GM12878 (cell line): ENCODE measurements at regions not wholly inside any gene's neighbourhood (a gene's known extent, or its start where the extent isn't known, plus 50 kb on each side); places are given as distances from the start of the nearest gene placed in this dataset.

Experiments used
- ATAC-seq: fragments of 200-7000 bp; cut with Tn5 transposase; 3 replicates; pipeline ENCODE4 v1.9.1; 2020; ENCODE audit warnings: mild to moderate bottlenecking, moderate library complexity
- BruUV-seq: library from RNA; stranded (reverse); fragments of 400-500 nt; replicated peaks from 2 replicates; lab custom pipeline; 2021; lab: Mats Ljungman, UMichigan
- CTCF ChIA-PET: fragments of 300-600 bp; sonication (Branson Sonifier 250); formaldehyde crosslinking; extraction: SDS; loops from one replicate; lab custom pipeline; 2021; ENCODE audit warnings: inconsistent platforms; lab: Yijun Ruan, JAX
- POLR2A ChIA-PET: fragments of 350-600 bp; formaldehyde crosslinking; extraction: SDS; loops from one replicate; lab custom pipeline; 2021; ENCODE audit warnings: inconsistent platforms; lab: Charles Lee
- RAD21 ChIA-PET: fragments of 300-600 bp; sonication (Branson Sonifier 250); formaldehyde crosslinking; loops from one replicate; lab custom pipeline; 2023; ENCODE audit warnings: antibody characterized with exemption; ENCODE audit not compliant: unreplicated experiment; lab: Charles Lee
- SMC1A ChIA-PET: fragments of 300-600 bp; sonication (Branson Sonifier 250); formaldehyde crosslinking; loops from one replicate; lab custom pipeline; 2023; ENCODE audit not compliant: unreplicated experiment, uncharacterized antibody; lab: Charles Lee
- DNase-seq: peaks from one replicate; pipeline ENCODE4 v3.0.0-alpha.2; 2011; ENCODE audit warnings: low read depth, low spot score
- FAIRE-seq: peaks from 3 replicates; lab custom pipeline; 2011; peaks lifted over from hg19 to GRCh38; lab: Jason Lieb, UNC
- H2AFZ ChIP-seq: 2 replicates; pipeline ENCODE4 v1.6.0; 2011; ENCODE audit warnings: low read depth, low read length, control low read depth; ENCODE audit not compliant: control insufficient read depth
- H3K27ac ChIP-seq: 2 replicates; pipeline ENCODE4 v1.5.1; 2011; ENCODE audit warnings: control low read depth; ENCODE audit not compliant: control insufficient read depth, insufficient read depth
- H3K27me3 ChIP-seq, 2 experiments: replicated peaks in 1 of 2; 2 replicates each; pipeline versions ENCODE4 v1.6.0 to v1.6.1; 2011; ENCODE audit warnings: low read length in 1 of 2; ENCODE audit not compliant: control insufficient read depth in 2 of 2, insufficient read depth in 2 of 2
- H3K36me3 ChIP-seq, 2 experiments: 2 replicates each; pipeline ENCODE4 v1.5.1; 2011; ENCODE audit warnings: low read length in 1 of 2; ENCODE audit not compliant: control insufficient read depth in 2 of 2, insufficient read depth in 2 of 2
- H3K4me1 ChIP-seq: 2 replicates; pipeline ENCODE4 v1.6.1; 2011; ENCODE audit warnings: mild to moderate bottlenecking, low read length, moderate library complexity, mixed read lengths; ENCODE audit not compliant: control insufficient read depth, insufficient read depth
- H3K4me2 ChIP-seq: 2 replicates; pipeline ENCODE4 v1.6.0; 2011; ENCODE audit warnings: control low read depth; ENCODE audit not compliant: control insufficient read depth, insufficient read depth
- H3K4me3 ChIP-seq: fragments of 200-600 bp; sonication (generic); 2 replicates; pipeline ENCODE4 v1.5.1; 2016
- H3K79me2 ChIP-seq: 2 replicates; pipeline ENCODE4 v1.6.0; 2011; ENCODE audit warnings: low read length; ENCODE audit not compliant: control insufficient read depth, insufficient read depth
- H3K9ac ChIP-seq: 2 replicates; pipeline ENCODE4 v1.8.0; 2011; ENCODE audit warnings: low read length, control low read depth, mixed read lengths; ENCODE audit not compliant: control insufficient read depth, insufficient read depth
- H3K9me3 ChIP-seq: replicated peaks from 3 replicates; pipeline ENCODE4 v1.5.1; 2011; ENCODE audit warnings: mild to moderate bottlenecking, low read length; ENCODE audit not compliant: control insufficient read depth, insufficient read depth
- H4K20me1 ChIP-seq: 2 replicates; pipeline ENCODE4 v1.6.0; 2011; ENCODE audit not compliant: control insufficient read depth, insufficient read depth
- CHD4 ChIP-seq: fragments of 200-600 bp; sonication (generic); IDR thresholded peaks from 2 replicates; pipeline ENCODE4 v1.6.1; 2016; ENCODE audit warnings: mild to moderate bottlenecking
- JUND ChIP-seq: IDR thresholded peaks from 2 replicates; pipeline ENCODE4 v1.6.1; 2012; ENCODE audit warnings: low read depth, mild to moderate bottlenecking, low read length, improper control_type of control experiment, moderate library complexity
- MTA2 ChIP-seq: fragments of 450-650 bp; IDR thresholded peaks from 2 replicates; pipeline ENCODE4 v1.6.1; 2016; ENCODE audit warnings: low read depth, mild to moderate bottlenecking, moderate library complexity
- MTA3 ChIP-seq: IDR thresholded peaks from 2 replicates; pipeline ENCODE4 v1.6.1; 2012; ENCODE audit warnings: low read length, inconsistent platforms, borderline replicate concordance
- POLR2A ChIP-seq: IDR thresholded peaks from 2 replicates; pipeline ENCODE4 v1.6.1; 2011; ENCODE audit warnings: low read depth, mild to moderate bottlenecking, low read length
- SIX5 ChIP-seq: IDR thresholded peaks from 2 replicates; pipeline ENCODE4 v1.6.1; 2011; ENCODE audit warnings: mild to moderate bottlenecking, low read depth, low read length, moderate library complexity; ENCODE audit not compliant: severe bottlenecking
- SMAD5 ChIP-seq: IDR thresholded peaks from 2 replicates; pipeline ENCODE4 v1.6.1; 2016; ENCODE audit warnings: antibody characterized with exemption, low read depth
- SMC3 ChIP-seq: IDR thresholded peaks from 2 replicates; pipeline ENCODE4 v1.6.1; 2011; ENCODE audit warnings: low read length, improper control_type of control experiment, borderline replicate concordance
- SREBF2 ChIP-seq: IDR thresholded peaks from 2 replicates; pipeline ENCODE4 v1.6.1; 2012; ENCODE audit warnings: mild to moderate bottlenecking, low read length
- SUPT20H ChIP-seq: IDR thresholded peaks from 2 replicates; pipeline ENCODE4 v1.6.1; 2011; ENCODE audit warnings: low read depth, mild to moderate bottlenecking, low read length, moderate library complexity, borderline replicate concordance; ENCODE audit not compliant: control insufficient read depth
- ZNF622 ChIP-seq: fragments of 450-650 bp; IDR thresholded peaks from 2 replicates; pipeline ENCODE4 v1.6.1; 2017; ENCODE audit warnings: mild to moderate bottlenecking, inconsistent platforms
- ZSCAN29 ChIP-seq: fragments of 450-650 bp; IDR thresholded peaks from 2 replicates; pipeline ENCODE4 v1.6.1; 2017; ENCODE audit warnings: mild to moderate bottlenecking, moderate library complexity
- WGBS: methylation state at CpG from one replicate; pipeline ENCODE4 v1.1.6; 2016; ENCODE audit warnings: low lambda C conversion rate; ENCODE audit not compliant: insufficient replicate concordance, insufficient coverage; ENCODE audit errors: missing lambda C conversion rate; 5-methylcytosine and 5-hydroxymethylcytosine counted together
- in situ Hi-C: fragments of 300-500 bp; cut with MboI; formaldehyde crosslinking; loops from 9 replicates; pipeline ENCODE4 v1.14.3; 2018; ENCODE audit warnings: mixed read lengths
- intact Hi-C: fragments of 100-400 bp; cut with micrococcal nuclease; formaldehyde crosslinking; loops from one replicate; pipeline ENCODE4 v1.14.2; 2022; ENCODE audit not compliant: unreplicated experiment
- TF ChIP-seq, protein P1 (sequence below), 3 experiments: IDR thresholded peaks in 2 of 3; conservative IDR thresholded peaks in 1 of 3; 2 replicates each; pipeline ENCODE4 v1.5.1; 2011; ENCODE audit warnings: low read depth in 3 of 3, low read length in 3 of 3, mild to moderate bottlenecking in 3 of 3, control low read depth in 2 of 3, moderate library complexity in 2 of 3, inconsistent platforms in 1 of 3, mixed read lengths in 1 of 3; ENCODE audit not compliant: control insufficient read depth in 2 of 3, insufficient read depth in 1 of 3; ENCODE audit errors: extremely low read depth in 1 of 3
- TF ChIP-seq, protein P2 (sequence below): fragments of 450-650 bp; IDR thresholded peaks from 2 replicates; pipeline ENCODE4 v1.6.1; 2017; ENCODE audit warnings: antibody characterized with exemption, mild to moderate bottlenecking, moderate library complexity
- TF ChIP-seq, protein P3 (sequence below): fragments of 150-350 bp; IDR thresholded peaks from 2 replicates; pipeline ENCODE4 v1.6.1; 2016; ENCODE audit warnings: low read depth, low read length

GRCh38 chr3:166444336-166444735 is 607.1 kb upstream of the BCHE start:
- ChIA-PET SMC1A (no interaction called here), POLR2A (no interaction called here), CTCF (no interaction called here), RAD21 (interaction anchor here (1.0 kb wide), 1 partner anchor 432 kb away, joined by 3 read pairs; no protein-coding TSS in a partner anchor)
- no TSS peak for BruUV-seq
- intact Hi-C loops: no loop called here
- no peak for FAIRE-seq
- TF ChIP-seq, protein P1, sequence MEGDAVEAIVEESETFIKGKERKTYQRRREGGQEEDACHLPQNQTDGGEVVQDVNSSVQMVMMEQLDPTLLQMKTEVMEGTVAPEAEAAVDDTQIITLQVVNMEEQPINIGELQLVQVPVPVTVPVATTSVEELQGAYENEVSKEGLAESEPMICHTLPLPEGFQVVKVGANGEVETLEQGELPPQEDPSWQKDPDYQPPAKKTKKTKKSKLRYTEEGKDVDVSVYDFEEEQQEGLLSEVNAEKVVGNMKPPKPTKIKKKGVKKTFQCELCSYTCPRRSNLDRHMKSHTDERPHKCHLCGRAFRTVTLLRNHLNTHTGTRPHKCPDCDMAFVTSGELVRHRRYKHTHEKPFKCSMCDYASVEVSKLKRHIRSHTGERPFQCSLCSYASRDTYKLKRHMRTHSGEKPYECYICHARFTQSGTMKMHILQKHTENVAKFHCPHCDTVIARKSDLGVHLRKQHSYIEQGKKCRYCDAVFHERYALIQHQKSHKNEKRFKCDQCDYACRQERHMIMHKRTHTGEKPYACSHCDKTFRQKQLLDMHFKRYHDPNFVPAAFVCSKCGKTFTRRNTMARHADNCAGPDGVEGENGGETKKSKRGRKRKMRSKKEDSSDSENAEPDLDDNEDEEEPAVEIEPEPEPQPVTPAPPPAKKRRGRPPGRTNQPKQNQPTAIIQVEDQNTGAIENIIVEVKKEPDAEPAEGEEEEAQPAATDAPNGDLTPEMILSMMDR (IDR thresholded peaks at IDR 0.05 in 2 of 3, conservative IDR thresholded peaks at IDR 0.05 in 1 of 3; ENCODE audit: control insufficient read depth in 2 of 3, extremely low read depth in 1 of 3, insufficient read depth in 1 of 3, low read depth in 3 of 3, low read length in 3 of 3): no peak
- no peak for TF ChIP-seq SIX5
- no peak for TF ChIP-seq SREBF2
- TF ChIP-seq JUND: no peak
- TF ChIP-seq, protein P2, sequence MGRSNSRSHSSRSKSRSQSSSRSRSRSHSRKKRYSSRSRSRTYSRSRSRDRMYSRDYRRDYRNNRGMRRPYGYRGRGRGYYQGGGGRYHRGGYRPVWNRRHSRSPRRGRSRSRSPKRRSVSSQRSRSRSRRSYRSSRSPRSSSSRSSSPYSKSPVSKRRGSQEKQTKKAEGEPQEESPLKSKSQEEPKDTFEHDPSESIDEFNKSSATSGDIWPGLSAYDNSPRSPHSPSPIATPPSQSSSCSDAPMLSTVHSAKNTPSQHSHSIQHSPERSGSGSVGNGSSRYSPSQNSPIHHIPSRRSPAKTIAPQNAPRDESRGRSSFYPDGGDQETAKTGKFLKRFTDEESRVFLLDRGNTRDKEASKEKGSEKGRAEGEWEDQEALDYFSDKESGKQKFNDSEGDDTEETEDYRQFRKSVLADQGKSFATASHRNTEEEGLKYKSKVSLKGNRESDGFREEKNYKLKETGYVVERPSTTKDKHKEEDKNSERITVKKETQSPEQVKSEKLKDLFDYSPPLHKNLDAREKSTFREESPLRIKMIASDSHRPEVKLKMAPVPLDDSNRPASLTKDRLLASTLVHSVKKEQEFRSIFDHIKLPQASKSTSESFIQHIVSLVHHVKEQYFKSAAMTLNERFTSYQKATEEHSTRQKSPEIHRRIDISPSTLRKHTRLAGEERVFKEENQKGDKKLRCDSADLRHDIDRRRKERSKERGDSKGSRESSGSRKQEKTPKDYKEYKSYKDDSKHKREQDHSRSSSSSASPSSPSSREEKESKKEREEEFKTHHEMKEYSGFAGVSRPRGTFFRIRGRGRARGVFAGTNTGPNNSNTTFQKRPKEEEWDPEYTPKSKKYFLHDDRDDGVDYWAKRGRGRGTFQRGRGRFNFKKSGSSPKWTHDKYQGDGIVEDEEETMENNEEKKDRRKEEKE: no peak
- TF ChIP-seq ZNF622: no peak
- TF ChIP-seq CHD4: no peak
- TF ChIP-seq ZSCAN29: no peak
- TF ChIP-seq MTA2: no peak
- TF ChIP-seq SMAD5: no peak
- TF ChIP-seq SUPT20H: no peak
- no peak for TF ChIP-seq SMC3
- no peak for TF ChIP-seq POLR2A
- TF ChIP-seq MTA3: no peak
- TF ChIP-seq, protein P3, sequence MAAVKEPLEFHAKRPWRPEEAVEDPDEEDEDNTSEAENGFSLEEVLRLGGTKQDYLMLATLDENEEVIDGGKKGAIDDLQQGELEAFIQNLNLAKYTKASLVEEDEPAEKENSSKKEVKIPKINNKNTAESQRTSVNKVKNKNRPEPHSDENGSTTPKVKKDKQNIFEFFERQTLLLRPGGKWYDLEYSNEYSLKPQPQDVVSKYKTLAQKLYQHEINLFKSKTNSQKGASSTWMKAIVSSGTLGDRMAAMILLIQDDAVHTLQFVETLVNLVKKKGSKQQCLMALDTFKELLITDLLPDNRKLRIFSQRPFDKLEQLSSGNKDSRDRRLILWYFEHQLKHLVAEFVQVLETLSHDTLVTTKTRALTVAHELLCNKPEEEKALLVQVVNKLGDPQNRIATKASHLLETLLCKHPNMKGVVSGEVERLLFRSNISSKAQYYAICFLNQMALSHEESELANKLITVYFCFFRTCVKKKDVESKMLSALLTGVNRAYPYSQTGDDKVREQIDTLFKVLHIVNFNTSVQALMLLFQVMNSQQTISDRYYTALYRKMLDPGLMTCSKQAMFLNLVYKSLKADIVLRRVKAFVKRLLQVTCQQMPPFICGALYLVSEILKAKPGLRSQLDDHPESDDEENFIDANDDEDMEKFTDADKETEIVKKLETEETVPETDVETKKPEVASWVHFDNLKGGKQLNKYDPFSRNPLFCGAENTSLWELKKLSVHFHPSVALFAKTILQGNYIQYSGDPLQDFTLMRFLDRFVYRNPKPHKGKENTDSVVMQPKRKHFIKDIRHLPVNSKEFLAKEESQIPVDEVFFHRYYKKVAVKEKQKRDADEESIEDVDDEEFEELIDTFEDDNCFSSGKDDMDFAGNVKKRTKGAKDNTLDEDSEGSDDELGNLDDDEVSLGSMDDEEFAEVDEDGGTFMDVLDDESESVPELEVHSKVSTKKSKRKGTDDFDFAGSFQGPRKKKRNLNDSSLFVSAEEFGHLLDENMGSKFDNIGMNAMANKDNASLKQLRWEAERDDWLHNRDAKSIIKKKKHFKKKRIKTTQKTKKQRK: no peak
- H3K36me3 ChIP-seq: no peaks in the 10 kb centered on the region
- no peak for DNase-seq
- no peaks in the 10 kb centered on the region for H3K27me3 ChIP-seq
- H3K79me2 ChIP-seq: no peaks in the 10 kb centered on the region
- H3K4me2 ChIP-seq: no peak overlapping the region
- H2AFZ ChIP-seq: no peak overlapping the region
- H3K4me1 ChIP-seq: no peaks in the 10 kb centered on the region
- no peak for ATAC-seq
- in situ Hi-C loops: no loop called here
- no peak overlapping the region for H3K27ac ChIP-seq
- no peaks in the 10 kb centered on the region; the same call in 2 of the 3 replicates for H3K9me3 ChIP-seq
- H4K20me1 ChIP-seq: no peaks in the 10 kb centered on the region
- no peak overlapping the region for H3K4me3 ChIP-seq
- WGBS: 0% methylated on average over 4 of the region's 4 CpGs
- H3K9ac ChIP-seq: no peak overlapping the region
